Activated CD8-positive, alpha-beta memory T cell treated with anti-CD3 and anti-CD28 coated beads, Interleukin-2, amount 50 U/mL, for 1 hour (primary cell): ENCODE measurements at regions not wholly inside any gene's neighbourhood (a gene's known extent, or its start where the extent isn't known, plus 50 kb on each side); places are given as distances from the start of the nearest gene placed in this dataset.
"Not testable (repeated sequence)": the region's sequence is repeated elsewhere in the genome, so short reads cannot be mapped to it uniquely, and the experiment has no call there.

Experiments used
- DNase-seq: peaks from one replicate; pipeline ENCODE4 v3.0.0-alpha.2; 2020; ENCODE audit errors: extremely low read depth

- DNase-seq: no peak
These were observed 50.8 kb upstream of the PRSS1 start for GRCh38 chr7:142698429-142698828.

- DNase-seq: no peak
These were observed 52.0 kb upstream of the PRSS1 start for GRCh38 chr7:142697270-142697669.

- DNase-seq: no peak
These were observed 52.7 kb upstream of the PRSS1 start for GRCh38 chr7:142696456-142697179.

- DNase-seq: no peak
These were observed 55.4 kb upstream of the PRSS1 start for GRCh38 chr7:142693911-142694310.

- no peak for DNase-seq
These were observed 58.6 kb upstream of the PRSS1 start for GRCh38 chr7:142690554-142691182.

GRCh38 chr7:142689439-142690120 lies 59.7 kb upstream of the PRSS1 start:
- no peak for DNase-seq

GRCh38 chr7:142685877-142686508 lies 63.3 kb upstream of the PRSS1 start:
- DNase-seq: no peak

GRCh38 chr7:142681314-142682092 lies 67.8 kb upstream of the PRSS1 start:
- DNase-seq: no peak

GRCh38 chr7:142671506-142671905 lies 77.8 kb upstream of the PRSS1 start:
- no peak for DNase-seq

GRCh38 chr7:142670511-142670910 lies 78.8 kb upstream of the PRSS1 start:
- no peak for DNase-seq

- DNase-seq: no peak
These were observed 80.1 kb upstream of the PRSS1 start for GRCh38 chr7:142669074-142669654.

- no peak for DNase-seq
These were observed 80.8 kb upstream of the PRSS1 start for GRCh38 chr7:142668495-142668894.

GRCh38 chr7:142657376-142657775 lies 91.9 kb upstream of the PRSS1 start:
- DNase-seq: no peak

- no peak for DNase-seq
These were observed 94.9 kb upstream of the PRSS1 start for GRCh38 chr7:142654398-142654797.

- no peak for DNase-seq
These were observed 101.5 kb upstream of the PRSS1 start for GRCh38 chr7:142647749-142648148.

- DNase-seq: no peak
These were observed 102.7 kb upstream of the PRSS1 start for GRCh38 chr7:142646386-142647140.

- no peak for DNase-seq
These were observed 103.5 kb upstream of the PRSS1 start for GRCh38 chr7:142645777-142646176.

GRCh38 chr7:142642316-142642715 lies 107.0 kb upstream of the PRSS1 start:
- no peak for DNase-seq

GRCh38 chr7:142641252-142641651 lies 108.0 kb upstream of the PRSS1 start:
- not testable (repeated sequence) for DNase-seq

GRCh38 chr7:142638581-142638980 lies 110.7 kb upstream of the PRSS1 start:
- DNase-seq: no peak

- DNase-seq: no peak
These were observed 112.0 kb upstream of the PRSS1 start for GRCh38 chr7:142637240-142637639.
